ENCODE measurements at regions not wholly inside any gene's neighbourhood (a gene's known extent, or its start where the extent isn't known, plus 50 kb on each side); places are given as distances from the start of the nearest gene placed in this dataset.

DNA sequence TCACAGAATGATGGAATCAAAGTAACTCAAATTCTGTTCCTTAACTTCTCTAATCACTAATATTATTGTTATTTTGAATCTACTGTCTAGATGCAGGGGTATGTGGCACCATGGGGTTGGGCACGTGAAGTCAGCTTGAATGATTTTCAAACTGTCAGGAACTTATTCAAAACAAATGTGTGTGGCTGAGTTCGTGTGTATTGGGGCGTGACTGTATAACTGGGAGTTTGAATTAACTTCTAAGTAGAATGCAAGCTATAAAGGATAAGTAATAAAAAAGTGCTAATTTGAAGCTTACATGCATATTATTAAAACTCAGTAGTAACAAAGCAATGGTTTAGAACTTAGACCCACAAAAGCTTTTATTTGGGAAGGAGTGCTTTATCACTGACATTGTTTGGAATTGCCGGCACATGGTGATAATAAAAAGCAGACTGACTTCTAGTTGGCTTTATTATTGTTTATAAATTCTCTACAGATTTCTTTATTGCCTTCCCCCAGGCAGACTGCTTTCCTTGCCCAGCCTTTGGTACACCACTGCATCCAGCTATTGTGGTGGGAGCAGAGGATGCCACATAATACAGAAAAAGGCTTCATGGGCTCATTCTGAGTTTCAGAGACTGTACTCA is 84.3 kb downstream of the TENT5C start:
- H4K20me1 ChIP-seq (ENCODE audit: insufficient read depth) = no peaks in the 10 kb centered on the region
- no peak overlapping the region for H3K4me2 ChIP-seq (ENCODE audit: low read length)

DNA sequence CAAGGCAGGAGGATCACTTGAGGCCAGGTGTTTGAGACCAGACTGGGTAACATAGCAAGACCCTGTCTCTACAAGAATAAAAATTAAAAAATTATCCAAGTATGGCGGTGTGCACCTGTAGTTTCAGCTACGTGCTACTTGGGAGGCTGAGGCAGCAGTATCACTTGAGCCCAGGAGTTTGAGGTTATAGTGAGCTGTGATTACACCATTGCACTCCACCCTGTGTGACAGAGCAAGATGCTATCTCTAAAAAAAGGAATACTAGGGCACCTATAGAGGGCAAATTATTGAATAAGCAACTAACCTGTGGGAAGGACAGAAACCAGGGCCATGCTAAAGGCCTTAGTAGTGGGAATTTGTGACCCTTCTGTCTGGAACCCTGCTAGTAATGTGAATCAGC is 86.1 kb downstream of the TENT5C start:
- H3K9me2 ChIP-seq (ENCODE audit: insufficient read depth, low read length) = no peaks in the 10 kb centered on the region
- H3K9me3 ChIP-seq (ENCODE audit: low read length) = no peaks in the 10 kb centered on the region
- H3K4me3 ChIP-seq (ENCODE audit: low read length) = no peak overlapping the region
- no peaks in the 10 kb centered on the region for H3F3A ChIP-seq (ENCODE audit: insufficient read depth, low read length, poor library complexity, severe bottlenecking)
- H2AFZ ChIP-seq (ENCODE audit: low read depth, low read length) = no peak overlapping the region
- no peak overlapping the region for H3K4me2 ChIP-seq (ENCODE audit: low read length)
- no peaks in the 10 kb centered on the region for H3K27me3 ChIP-seq (ENCODE audit: insufficient read depth, low read depth, low read length)
- H4K20me1 ChIP-seq (ENCODE audit: insufficient read depth) = no peaks in the 10 kb centered on the region
- no peak overlapping the region for H3K9ac ChIP-seq (ENCODE audit: low read length)
- H3K79me2 ChIP-seq (replicated peaks; ENCODE audit: insufficient read depth, low read length) = no peaks in the 10 kb centered on the region
- TF ChIP-seq EZH2 (IDR thresholded peaks at IDR 0.05; ENCODE audit: borderline replicate concordance, insufficient read depth, low read length, poor library complexity, severe bottlenecking) (no peak), EP300 (conservative IDR thresholded peaks at IDR 0.05; ENCODE audit: poor library complexity, severe bottlenecking) (no peak)
- TF ChIP-seq, protein P1, sequence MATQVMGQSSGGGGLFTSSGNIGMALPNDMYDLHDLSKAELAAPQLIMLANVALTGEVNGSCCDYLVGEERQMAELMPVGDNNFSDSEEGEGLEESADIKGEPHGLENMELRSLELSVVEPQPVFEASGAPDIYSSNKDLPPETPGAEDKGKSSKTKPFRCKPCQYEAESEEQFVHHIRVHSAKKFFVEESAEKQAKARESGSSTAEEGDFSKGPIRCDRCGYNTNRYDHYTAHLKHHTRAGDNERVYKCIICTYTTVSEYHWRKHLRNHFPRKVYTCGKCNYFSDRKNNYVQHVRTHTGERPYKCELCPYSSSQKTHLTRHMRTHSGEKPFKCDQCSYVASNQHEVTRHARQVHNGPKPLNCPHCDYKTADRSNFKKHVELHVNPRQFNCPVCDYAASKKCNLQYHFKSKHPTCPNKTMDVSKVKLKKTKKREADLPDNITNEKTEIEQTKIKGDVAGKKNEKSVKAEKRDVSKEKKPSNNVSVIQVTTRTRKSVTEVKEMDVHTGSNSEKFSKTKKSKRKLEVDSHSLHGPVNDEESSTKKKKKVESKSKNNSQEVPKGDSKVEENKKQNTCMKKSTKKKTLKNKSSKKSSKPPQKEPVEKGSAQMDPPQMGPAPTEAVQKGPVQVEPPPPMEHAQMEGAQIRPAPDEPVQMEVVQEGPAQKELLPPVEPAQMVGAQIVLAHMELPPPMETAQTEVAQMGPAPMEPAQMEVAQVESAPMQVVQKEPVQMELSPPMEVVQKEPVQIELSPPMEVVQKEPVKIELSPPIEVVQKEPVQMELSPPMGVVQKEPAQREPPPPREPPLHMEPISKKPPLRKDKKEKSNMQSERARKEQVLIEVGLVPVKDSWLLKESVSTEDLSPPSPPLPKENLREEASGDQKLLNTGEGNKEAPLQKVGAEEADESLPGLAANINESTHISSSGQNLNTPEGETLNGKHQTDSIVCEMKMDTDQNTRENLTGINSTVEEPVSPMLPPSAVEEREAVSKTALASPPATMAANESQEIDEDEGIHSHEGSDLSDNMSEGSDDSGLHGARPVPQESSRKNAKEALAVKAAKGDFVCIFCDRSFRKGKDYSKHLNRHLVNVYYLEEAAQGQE (IDR thresholded peaks at IDR 0.05; ENCODE audit: borderline replicate concordance) = no peak
- TF ChIP-seq, protein P2, sequence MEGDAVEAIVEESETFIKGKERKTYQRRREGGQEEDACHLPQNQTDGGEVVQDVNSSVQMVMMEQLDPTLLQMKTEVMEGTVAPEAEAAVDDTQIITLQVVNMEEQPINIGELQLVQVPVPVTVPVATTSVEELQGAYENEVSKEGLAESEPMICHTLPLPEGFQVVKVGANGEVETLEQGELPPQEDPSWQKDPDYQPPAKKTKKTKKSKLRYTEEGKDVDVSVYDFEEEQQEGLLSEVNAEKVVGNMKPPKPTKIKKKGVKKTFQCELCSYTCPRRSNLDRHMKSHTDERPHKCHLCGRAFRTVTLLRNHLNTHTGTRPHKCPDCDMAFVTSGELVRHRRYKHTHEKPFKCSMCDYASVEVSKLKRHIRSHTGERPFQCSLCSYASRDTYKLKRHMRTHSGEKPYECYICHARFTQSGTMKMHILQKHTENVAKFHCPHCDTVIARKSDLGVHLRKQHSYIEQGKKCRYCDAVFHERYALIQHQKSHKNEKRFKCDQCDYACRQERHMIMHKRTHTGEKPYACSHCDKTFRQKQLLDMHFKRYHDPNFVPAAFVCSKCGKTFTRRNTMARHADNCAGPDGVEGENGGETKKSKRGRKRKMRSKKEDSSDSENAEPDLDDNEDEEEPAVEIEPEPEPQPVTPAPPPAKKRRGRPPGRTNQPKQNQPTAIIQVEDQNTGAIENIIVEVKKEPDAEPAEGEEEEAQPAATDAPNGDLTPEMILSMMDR (IDR thresholded peaks at IDR 0.05; ENCODE audit: poor library complexity, severe bottlenecking) = no peak
- H3K36me3 ChIP-seq (ENCODE audit: insufficient read depth, low read length) = no peaks in the 10 kb centered on the region
- H3K27ac ChIP-seq (ENCODE audit: low read length) = no peak overlapping the region

More for the DNA sequence above, 84.3 kb downstream of the TENT5C start:
- Histone ChIP-seq H3K36me3 (ENCODE audit: insufficient read depth, low read length) (no peaks in the 10 kb centered on the region), H2AFZ (ENCODE audit: low read depth, low read length) (no peak overlapping the region), H3F3A (ENCODE audit: insufficient read depth, low read length, poor library complexity, severe bottlenecking) (no peaks in the 10 kb centered on the region), H3K9me3 (ENCODE audit: low read length) (no peaks in the 10 kb centered on the region), H3K4me3 (ENCODE audit: low read length) (no peak overlapping the region), H3K9ac (ENCODE audit: low read length) (no peak overlapping the region), H3K27ac (ENCODE audit: low read length) (no peak overlapping the region), H3K79me2 (replicated peaks; ENCODE audit: insufficient read depth, low read length) (no peaks in the 10 kb centered on the region), H3K9me2 (ENCODE audit: insufficient read depth, low read length) (no peaks in the 10 kb centered on the region), H3K27me3 (ENCODE audit: insufficient read depth, low read depth, low read length) (no peaks in the 10 kb centered on the region)
- TF ChIP-seq SMC3 (conservative IDR thresholded peaks at IDR 0.05; ENCODE audit: poor library complexity) (no peak), RAD21 (conservative IDR thresholded peaks at IDR 0.05) (no peak), TAF1 (IDR thresholded peaks at IDR 0.05; ENCODE audit: low read depth) (no peak), EZH2 (IDR thresholded peaks at IDR 0.05; ENCODE audit: borderline replicate concordance, insufficient read depth, low read length, poor library complexity, severe bottlenecking) (no peak), POLR2AphosphoS5 (IDR thresholded peaks at IDR 0.05) (no peak), MXI1 (conservative IDR thresholded peaks at IDR 0.05; ENCODE audit: poor library complexity, severe bottlenecking) (no peak), EP300 (conservative IDR thresholded peaks at IDR 0.05; ENCODE audit: poor library complexity, severe bottlenecking) (no peak)
- TF ChIP-seq, protein P1 (IDR thresholded peaks at IDR 0.05; ENCODE audit: borderline replicate concordance) = no peak
- TF ChIP-seq, protein P2 (IDR thresholded peaks at IDR 0.05; ENCODE audit: poor library complexity, severe bottlenecking) = no peak
